Keratinocyte (primary cell): ENCODE measurements at regions not wholly inside any gene's neighbourhood (a gene's known extent, or its start where the extent isn't known, plus 50 kb on each side); places are given as distances from the start of the nearest gene placed in this dataset.

Source experiments
- DNase-seq: peaks from one replicate; pipeline ENCODE4 v3.0.0-alpha.2; 2011; ENCODE audit warnings: low read depth, missing footprints, low spot score
- FAIRE-seq: peaks from 2 replicates; lab custom pipeline; 2011; peaks lifted over from hg19 to GRCh38; lab: Jason Lieb, UNC
- H2AFZ ChIP-seq: 2 replicates; pipeline ENCODE4 v1.6.0; 2012; ENCODE audit warnings: low read length, control low read depth, inconsistent platforms; ENCODE audit not compliant: control insufficient read depth
- H3K27ac ChIP-seq: 2 replicates; pipeline ENCODE4 v1.5.1; 2011; ENCODE audit warnings: low read length; ENCODE audit not compliant: control insufficient read depth, insufficient read depth
- H3K27me3 ChIP-seq: 3 replicates; pipeline ENCODE4 v1.6.0; 2011; ENCODE audit warnings: low read length; ENCODE audit not compliant: control insufficient read depth, insufficient read depth; ENCODE audit errors: extremely low read depth
- H3K36me3 ChIP-seq, 2 experiments: 2 replicates in 1 of 2; 3 replicates in 1 of 2; pipeline ENCODE4 v1.5.1; 2011; ENCODE audit warnings: low read length in 2 of 2, mild to moderate bottlenecking in 1 of 2; ENCODE audit not compliant: control insufficient read depth in 2 of 2, insufficient read depth in 2 of 2; ENCODE audit errors: extremely low read depth in 1 of 2
- H3K4me1 ChIP-seq: 3 replicates; pipeline ENCODE4 v1.5.1; 2011; ENCODE audit warnings: low read length; ENCODE audit not compliant: control insufficient read depth, insufficient read depth; ENCODE audit errors: extremely low read depth
- H3K4me2 ChIP-seq: 3 replicates; pipeline ENCODE4 v1.6.0; 2011; ENCODE audit warnings: low read depth, low read length; ENCODE audit not compliant: control insufficient read depth, insufficient read depth; ENCODE audit errors: extremely low read depth
- H3K4me3 ChIP-seq, 3 experiments: fragments of 200-600 bp in 1 of 3; sonication (generic) in 1 of 3; 2 replicates in 2 of 3; 3 replicates in 1 of 3; pipeline ENCODE4 v1.5.1; 2011 to 2016; ENCODE audit warnings: low read length in 3 of 3, mild to moderate bottlenecking in 3 of 3, control low read depth in 2 of 3, inconsistent platforms in 1 of 3, low read depth in 1 of 3, mixed read lengths in 1 of 3, mixed run types in 1 of 3, moderate library complexity in 1 of 3; ENCODE audit not compliant: control insufficient read depth in 2 of 3, insufficient read depth in 2 of 3; ENCODE audit errors: extremely low read depth in 1 of 3
- H3K79me2 ChIP-seq: 2 replicates; pipeline ENCODE4 v1.6.0; 2012; ENCODE audit warnings: low read length; ENCODE audit not compliant: control insufficient read depth, insufficient read depth
- H3K9ac ChIP-seq: 3 replicates; pipeline ENCODE4 v1.6.0; 2011; ENCODE audit warnings: low read length; ENCODE audit not compliant: control insufficient read depth, insufficient read depth; ENCODE audit errors: extremely low read depth
- H3K9me1 ChIP-seq: 3 replicates; pipeline ENCODE4 v1.6.0; 2011; ENCODE audit warnings: low read length; ENCODE audit not compliant: control insufficient read depth, insufficient read depth; ENCODE audit errors: extremely low read depth
- H3K9me3 ChIP-seq: 2 replicates; pipeline ENCODE4 v1.5.1; 2012; ENCODE audit warnings: low read depth, low read length; ENCODE audit not compliant: control insufficient read depth
- H4K20me1 ChIP-seq: 3 replicates; pipeline ENCODE4 v1.6.0; 2011; ENCODE audit warnings: low read length; ENCODE audit not compliant: control insufficient read depth, insufficient read depth; ENCODE audit errors: extremely low read depth
- EZH2 ChIP-seq: IDR thresholded peaks from one replicate; pipeline ENCODE4 v1.6.1; 2012; ENCODE audit warnings: inconsistent platforms, mild to moderate bottlenecking, low read length, moderate library complexity
- dilution Hi-C: fragments of 300-500 bp; cut with MboI; formaldehyde crosslinking; loops from one replicate; pipeline ENCODE4 v1.7.0; 2020; ENCODE audit warnings: low sequenced_read_pairs; ENCODE audit not compliant: extremely low pct_ligation_motif_present
- TF ChIP-seq, protein P1 (sequence below), 3 experiments: IDR thresholded peaks in 1 of 3; conservative IDR thresholded peaks in 1 of 3; optimal IDR thresholded peaks in 1 of 3; 2 replicates in 2 of 3; 3 replicates in 1 of 3; pipeline versions ENCODE3 to v1.5.1; 2011; ENCODE audit warnings: low read length in 3 of 3, mild to moderate bottlenecking in 3 of 3, moderate library complexity in 2 of 3, control low read depth in 1 of 3, inconsistent platforms in 1 of 3; ENCODE audit not compliant: insufficient read depth in 2 of 3; ENCODE audit errors: extremely low read depth in 1 of 3

DNA sequence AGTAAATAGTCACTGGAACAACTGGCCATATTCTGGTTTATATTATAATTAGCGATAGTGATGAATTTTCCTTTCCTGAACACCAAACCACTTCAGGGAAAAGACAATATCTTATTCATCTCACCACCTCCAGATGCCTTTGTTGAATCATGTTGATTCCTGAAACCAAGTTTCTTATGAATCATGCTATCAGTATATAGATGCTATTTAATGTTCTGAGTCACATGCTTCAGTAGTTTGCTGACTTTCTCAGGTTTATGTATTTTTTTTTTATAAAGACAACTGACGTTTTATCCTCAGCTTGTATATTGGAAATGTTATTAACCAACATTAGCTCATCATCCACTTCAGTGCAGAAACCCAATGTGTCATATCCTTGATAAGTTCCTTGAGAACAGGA is 710.2 kb upstream of the POU3F2 start:
- Histone ChIP-seq H3K27me3 (no peaks in the 10 kb centered on the region), H3K36me3 (no peaks in the 10 kb centered on the region), H3K9me3 (no peaks in the 10 kb centered on the region), H3K4me2 (no peak overlapping the region), H3K9me1 (no peaks in the 10 kb centered on the region), H3K4me3 (no peak overlapping the region), H3K79me2 (no peaks in the 10 kb centered on the region), H2AFZ (peak overlapping the region; percentile 18), H4K20me1 (no peaks in the 10 kb centered on the region), H3K9ac (no peak overlapping the region), H3K4me1 (peaks cover 20% of the 10 kb centered on the region), H3K27ac (peak overlapping the region; percentile 48)
- FAIRE-seq (peak; percentile 70), DNase-seq (peak; percentile 45)
- dilution Hi-C loops: no loop called here
- TF ChIP-seq, protein P1, sequence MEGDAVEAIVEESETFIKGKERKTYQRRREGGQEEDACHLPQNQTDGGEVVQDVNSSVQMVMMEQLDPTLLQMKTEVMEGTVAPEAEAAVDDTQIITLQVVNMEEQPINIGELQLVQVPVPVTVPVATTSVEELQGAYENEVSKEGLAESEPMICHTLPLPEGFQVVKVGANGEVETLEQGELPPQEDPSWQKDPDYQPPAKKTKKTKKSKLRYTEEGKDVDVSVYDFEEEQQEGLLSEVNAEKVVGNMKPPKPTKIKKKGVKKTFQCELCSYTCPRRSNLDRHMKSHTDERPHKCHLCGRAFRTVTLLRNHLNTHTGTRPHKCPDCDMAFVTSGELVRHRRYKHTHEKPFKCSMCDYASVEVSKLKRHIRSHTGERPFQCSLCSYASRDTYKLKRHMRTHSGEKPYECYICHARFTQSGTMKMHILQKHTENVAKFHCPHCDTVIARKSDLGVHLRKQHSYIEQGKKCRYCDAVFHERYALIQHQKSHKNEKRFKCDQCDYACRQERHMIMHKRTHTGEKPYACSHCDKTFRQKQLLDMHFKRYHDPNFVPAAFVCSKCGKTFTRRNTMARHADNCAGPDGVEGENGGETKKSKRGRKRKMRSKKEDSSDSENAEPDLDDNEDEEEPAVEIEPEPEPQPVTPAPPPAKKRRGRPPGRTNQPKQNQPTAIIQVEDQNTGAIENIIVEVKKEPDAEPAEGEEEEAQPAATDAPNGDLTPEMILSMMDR (optimal IDR thresholded peaks at IDR 0.05 in 1 of 3, IDR thresholded peaks at IDR 0.05 in 1 of 3, conservative IDR thresholded peaks at IDR 0.05 in 1 of 3; ENCODE audit: extremely low read depth in 1 of 3, insufficient read depth in 2 of 3, low read length in 3 of 3): no peak
- no peak for TF ChIP-seq EZH2

DNA sequence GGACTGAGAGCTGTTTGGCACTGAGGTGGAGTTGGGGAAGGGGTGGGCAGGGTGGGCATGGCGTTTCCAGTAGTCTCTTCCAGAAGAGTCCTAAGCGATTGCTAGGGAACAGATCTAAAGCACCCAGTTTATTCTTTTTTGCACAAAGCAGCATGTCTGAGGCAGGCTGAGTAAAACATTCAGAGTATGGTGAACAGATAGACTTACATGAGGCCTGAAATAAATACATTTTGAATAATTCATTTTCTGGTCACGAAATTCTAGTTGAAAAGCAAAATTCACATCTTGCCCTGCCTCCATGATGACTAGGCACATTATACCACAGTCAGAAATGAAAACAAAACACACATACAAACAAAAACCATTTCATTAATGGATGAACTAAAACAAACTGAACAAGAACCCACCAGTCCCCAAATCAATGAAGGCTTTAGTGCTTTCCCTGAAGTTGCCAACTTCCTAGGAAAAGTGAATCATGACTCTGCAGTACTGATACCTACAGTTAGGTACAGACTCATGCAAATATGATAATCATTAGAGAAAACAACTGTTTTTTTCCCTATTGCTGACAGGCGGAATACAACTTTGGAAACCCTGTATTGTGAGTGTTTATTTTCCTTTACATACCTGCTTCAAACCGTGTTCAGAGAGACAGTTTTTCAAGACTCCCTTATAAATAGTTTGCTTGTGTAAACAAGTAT is 702.9 kb upstream of the POU3F2 start:
- TF ChIP-seq EZH2: no peak
- TF ChIP-seq, protein P1 (optimal IDR thresholded peaks at IDR 0.05 in 1 of 3, IDR thresholded peaks at IDR 0.05 in 1 of 3, conservative IDR thresholded peaks at IDR 0.05 in 1 of 3; ENCODE audit: extremely low read depth in 1 of 3, insufficient read depth in 2 of 3, low read length in 3 of 3): no peak
- H2AFZ ChIP-seq: no peak overlapping the region
- H3K4me2 ChIP-seq: no peak overlapping the region
- no peak overlapping the region for H3K9ac ChIP-seq
- no peak overlapping the region for H3K27ac ChIP-seq
- no peaks in the 10 kb centered on the region for H3K4me1 ChIP-seq
- H3K9me1 ChIP-seq: no peaks in the 10 kb centered on the region
- dilution Hi-C loops: no loop called here
- FAIRE-seq: no peak
- H3K27me3 ChIP-seq: no peaks in the 10 kb centered on the region
- no peak for DNase-seq
- H4K20me1 ChIP-seq: no peaks in the 10 kb centered on the region
- no peak overlapping the region for H3K4me3 ChIP-seq
- H3K9me3 ChIP-seq: no peaks in the 10 kb centered on the region
- H3K79me2 ChIP-seq: no peaks in the 10 kb centered on the region
- H3K36me3 ChIP-seq: no peaks in the 10 kb centered on the region
